HG03025 (cell line): ENCODE measurements at regions not wholly inside any gene's neighbourhood (a gene's known extent, or its start where the extent isn't known, plus 50 kb on each side); places are given as distances from the start of the nearest gene placed in this dataset.

Experiments used
- ATAC-seq: cut with Tn5 transposase; IDR thresholded peaks from one replicate; pipeline ENCODE4 v1.9.1; 2021; ENCODE audit warnings: mild to moderate bottlenecking, moderate library complexity; ENCODE audit not compliant: unreplicated experiment, low FRiP score

GRCh38 chr3:22900296-22900695 is 302.8 kb upstream of the UBE2E2 start:
- no peak for ATAC-seq

- ATAC-seq = no peak
Measured at GRCh38 chr3:22901684-22902083, 301.4 kb upstream of the UBE2E2 start.

GRCh38 chr3:22907161-22907780 is 295.9 kb upstream of the UBE2E2 start:
- ATAC-seq = no peak

GRCh38 chr3:22907796-22908195 is 295.3 kb upstream of the UBE2E2 start:
- no peak for ATAC-seq

- ATAC-seq = no peak
Measured at GRCh38 chr3:22908989-22909507, 294.1 kb upstream of the UBE2E2 start.

- no peak for ATAC-seq
Measured at GRCh38 chr3:22916933-22917332, 286.2 kb upstream of the UBE2E2 start.

GRCh38 chr3:22920006-22920405 is 283.1 kb upstream of the UBE2E2 start:
- ATAC-seq = no peak

GRCh38 chr3:22922317-22922716 is 280.8 kb upstream of the UBE2E2 start:
- no peak for ATAC-seq

GRCh38 chr3:22923711-22924110 is 279.4 kb upstream of the UBE2E2 start:
- ATAC-seq = no peak

GRCh38 chr3:22928216-22929110 is 274.7 kb upstream of the UBE2E2 start:
- no peak for ATAC-seq

GRCh38 chr3:22933051-22933840 is 269.9 kb upstream of the UBE2E2 start:
- ATAC-seq = no peak

GRCh38 chr3:22933841-22934116 is 269.3 kb upstream of the UBE2E2 start:
- no peak for ATAC-seq

- no peak for ATAC-seq
Measured at GRCh38 chr3:22935040-22935439, 268.1 kb upstream of the UBE2E2 start.

- ATAC-seq = no peak
Measured at GRCh38 chr3:22937536-22937935, 265.6 kb upstream of the UBE2E2 start.

GRCh38 chr3:22938739-22939138 is 264.4 kb upstream of the UBE2E2 start:
- ATAC-seq = no peak

GRCh38 chr3:22939349-22939748 is 263.8 kb upstream of the UBE2E2 start:
- ATAC-seq = no peak

- no peak for ATAC-seq
Measured at GRCh38 chr3:22940285-22940684, 262.8 kb upstream of the UBE2E2 start.

- ATAC-seq = no peak
Measured at GRCh38 chr3:22942981-22943380, 260.1 kb upstream of the UBE2E2 start.

GRCh38 chr3:22947851-22948250 is 255.3 kb upstream of the UBE2E2 start:
- ATAC-seq = no peak

- no peak for ATAC-seq
Measured at GRCh38 chr3:22951910-22952309, 251.2 kb upstream of the UBE2E2 start.

- no peak for ATAC-seq
Measured at GRCh38 chr3:22952860-22953259, 250.3 kb upstream of the UBE2E2 start.
